K562 (cell line): ENCODE measurements at regions not wholly inside any gene's neighbourhood (a gene's known extent, or its start where the extent isn't known, plus 50 kb on each side); places are given as distances from the start of the nearest gene placed in this dataset.

Experiments used
- ATAC-seq: fragments of 200-7000 bp; cut with Tn5 transposase; 3 replicates; pipeline ENCODE4 v1.9.1; 2020; ENCODE audit warnings: moderate library complexity
- BruUV-seq: library from RNA; stranded (reverse); fragments of 400-500 nt; replicated peaks from 2 replicates; lab custom pipeline; 2021; lab: Mats Ljungman, UMichigan
- CTCF ChIA-PET: fragments of 300-600 bp; formaldehyde crosslinking; extraction: SDS; loops from one replicate; lab custom pipeline; 2021; ENCODE audit warnings: low intra/inter-chr PET ratio; lab: Yijun Ruan, JAX
- POLR2A ChIA-PET: fragments of 300-600, 350-650 bp; sonication (Branson Sonifier 250); formaldehyde crosslinking; extraction: SDS; loops from one replicate; lab custom pipeline; 2021; ENCODE audit warnings: antibody characterized with exemption, inconsistent platforms; lab: Yijun Ruan, JAX
- DNase-seq, 4 experiments: peaks; one replicate each; pipeline versions ENCODE4 v3.0.0 to v3.0.0-alpha.2; 2011 to 2018; ENCODE audit warnings: low spot score in 3 of 4, mixed read lengths in 3 of 4; ENCODE audit errors: extremely low read depth in 1 of 4
- FAIRE-seq: peaks from 2 replicates; lab custom pipeline; 2011; peaks lifted over from hg19 to GRCh38; lab: Jason Lieb, UNC
- H2AFZ ChIP-seq: 2 replicates; pipeline ENCODE4 v1.6.0; 2011; ENCODE audit warnings: low read depth, low read length, control low read depth, inconsistent platforms
- H3K27ac ChIP-seq: fragments of 200-600 bp; 3 replicates; pipeline ENCODE4 v1.8.0; 2011; ENCODE audit warnings: low read depth, mild to moderate bottlenecking, control low read depth, inconsistent platforms, low read length, moderate library complexity, mixed read lengths; ENCODE audit errors: extremely low read depth
- H3K27me3 ChIP-seq, 2 experiments: fragments of 300-600 bp in 1 of 2; 2 replicates in 1 of 2; 3 replicates in 1 of 2; pipeline versions ENCODE4 v1.6.0 to v1.8.0; 2011; ENCODE audit warnings: inconsistent platforms in 2 of 2, low read length in 2 of 2, mild to moderate bottlenecking in 1 of 2, mixed read lengths in 1 of 2, moderate library complexity in 1 of 2; ENCODE audit not compliant: control insufficient read depth in 2 of 2, insufficient read depth in 2 of 2
- H3K36me3 ChIP-seq: fragments of 300-600 bp; 3 replicates; pipeline ENCODE4 v1.8.0; 2011; ENCODE audit warnings: mild to moderate bottlenecking, low read length, inconsistent platforms; ENCODE audit not compliant: control insufficient read depth, insufficient read depth
- H3K4me1 ChIP-seq, 2 experiments: fragments of 200-600 bp in 1 of 2; replicated peaks in 1 of 2; 2 replicates in 1 of 2; 3 replicates in 1 of 2; pipeline versions ENCODE4 v1.5.1 to v1.8.0; 2011; ENCODE audit warnings: inconsistent platforms in 2 of 2, low read length in 2 of 2, mild to moderate bottlenecking in 1 of 2, mixed read lengths in 1 of 2, moderate library complexity in 1 of 2; ENCODE audit not compliant: control insufficient read depth in 2 of 2, insufficient read depth in 2 of 2
- H3K4me2 ChIP-seq: 2 replicates; pipeline ENCODE4 v1.6.1; 2011; ENCODE audit warnings: low read length, control low read depth, inconsistent platforms, mixed read lengths; ENCODE audit not compliant: insufficient read depth
- H3K4me3 ChIP-seq: fragments of 200-600 bp; sonication (generic), shearing (Covaris generic); 2 replicates; pipeline ENCODE4 v1.5.1; 2016; ENCODE audit warnings: control low read depth, inconsistent platforms
- H3K79me2 ChIP-seq: fragments of 200-600 bp; 3 replicates; pipeline ENCODE4 v1.8.0; 2011; ENCODE audit warnings: low read length, inconsistent platforms; ENCODE audit not compliant: control insufficient read depth, insufficient read depth
- H3K9ac ChIP-seq, 2 experiments: 2 replicates each; pipeline versions ENCODE4 v1.6.0 to v1.6.1; 2011; ENCODE audit warnings: low read depth in 2 of 2, low read length in 2 of 2, control low read depth in 1 of 2, inconsistent platforms in 1 of 2, mild to moderate bottlenecking in 1 of 2, mixed read lengths in 1 of 2; ENCODE audit not compliant: insufficient read depth in 1 of 2
- H3K9me1 ChIP-seq: one replicate; pipeline ENCODE4 v1.6.0; 2011; ENCODE audit warnings: inconsistent platforms, mild to moderate bottlenecking, low read length, moderate library complexity; ENCODE audit not compliant: control insufficient read depth, insufficient read depth
- H3K9me3 ChIP-seq: replicated peaks from 2 replicates; pipeline ENCODE4 v1.5.1; 2011; ENCODE audit warnings: low read depth, low read length, inconsistent platforms; ENCODE audit not compliant: control insufficient read depth, insufficient read depth
- H4K20me1 ChIP-seq: replicated peaks from 2 replicates; pipeline ENCODE4 v1.6.1; 2011; ENCODE audit warnings: low read length, inconsistent platforms, mixed read lengths; ENCODE audit not compliant: control insufficient read depth, insufficient read depth
- CBX5 ChIP-seq: IDR thresholded peaks from 2 replicates; pipeline ENCODE4 v1.6.1; 2014; ENCODE audit warnings: low read depth, borderline replicate concordance
- ELF4 ChIP-seq: fragments of 450-650 bp; formaldehyde crosslinking; IDR thresholded peaks from 2 replicates; pipeline ENCODE4 v1.4.0; 2022; ENCODE audit warnings: missing genetic modification characterization
- ESRRA ChIP-seq: fragments of 450-650 bp; IDR thresholded peaks from 2 replicates; pipeline ENCODE4 v1.6.1; 2014; ENCODE audit warnings: low read depth, mild to moderate bottlenecking, moderate library complexity, borderline replicate concordance
- NFE2 ChIP-seq: IDR thresholded peaks from 2 replicates; pipeline ENCODE4 v1.6.1; 2014; ENCODE audit warnings: antibody characterized with exemption, low read depth
- PHB ChIP-seq: fragments of 250-450 bp; sonication (Bioruptor Pico); IDR thresholded peaks from 2 replicates; pipeline ENCODE4 v1.5.0; 2021
- SAFB2 ChIP-seq: fragments of 200-400 bp; formaldehyde crosslinking; IDR thresholded peaks from 2 replicates; pipeline ENCODE4 v1.6.1; 2018; ENCODE audit warnings: borderline replicate concordance, low read length, low read depth, moderate library complexity; ENCODE audit not compliant: severe bottlenecking
- ZNF12 ChIP-seq: sonication (generic); formaldehyde crosslinking; IDR thresholded peaks from 2 replicates; pipeline ENCODE4 v1.4.0; 2020; ENCODE audit warnings: mild to moderate bottlenecking, missing genetic modification reagents
- ZNF551 ChIP-seq: fragments of 250-450 bp; sonication (Bioruptor Pico); IDR thresholded peaks from 2 replicates; pipeline ENCODE4 v1.5.0; 2021; ENCODE audit warnings: mild to moderate bottlenecking, moderate library complexity
- ZNF583 ChIP-seq: fragments of 250-450 bp; sonication (Bioruptor Pico); IDR thresholded peaks from 2 replicates; pipeline ENCODE4 v1.4.0; 2020
- ZNF79 ChIP-seq: fragments of 250-450 bp; sonication (Bioruptor Pico); IDR thresholded peaks from 2 replicates; pipeline ENCODE4 v1.4.0; 2020; ENCODE audit warnings: low read depth, mild to moderate bottlenecking, moderate library complexity
- WGBS: fragments of 100-300 bp; shearing (Covaris generic); methylation state at CpG from one replicate; pipeline ENCODE4 v1.1.6; 2016; ENCODE audit warnings: low coverage, mixed read lengths; ENCODE audit not compliant: insufficient coverage; ENCODE audit errors: missing lambda C conversion rate; 5-methylcytosine and 5-hydroxymethylcytosine counted together
- in situ Hi-C: fragments of 300-500 bp; cut with MboI; formaldehyde crosslinking; loops from 4 replicates; pipeline ENCODE4 v1.15.0; 2018; ENCODE audit warnings: inconsistent platforms, mixed read lengths
- intact Hi-C: fragments of 100-400 bp; cut with micrococcal nuclease; formaldehyde crosslinking; loops from 2 replicates; pipeline ENCODE4 v1.14.2; 2022
- TF ChIP-seq, protein P1 (sequence below): fragments of 450-650 bp; IDR thresholded peaks from 2 replicates; pipeline ENCODE4 v1.6.1; 2016; ENCODE audit warnings: low read depth, mild to moderate bottlenecking, moderate library complexity

DNA sequence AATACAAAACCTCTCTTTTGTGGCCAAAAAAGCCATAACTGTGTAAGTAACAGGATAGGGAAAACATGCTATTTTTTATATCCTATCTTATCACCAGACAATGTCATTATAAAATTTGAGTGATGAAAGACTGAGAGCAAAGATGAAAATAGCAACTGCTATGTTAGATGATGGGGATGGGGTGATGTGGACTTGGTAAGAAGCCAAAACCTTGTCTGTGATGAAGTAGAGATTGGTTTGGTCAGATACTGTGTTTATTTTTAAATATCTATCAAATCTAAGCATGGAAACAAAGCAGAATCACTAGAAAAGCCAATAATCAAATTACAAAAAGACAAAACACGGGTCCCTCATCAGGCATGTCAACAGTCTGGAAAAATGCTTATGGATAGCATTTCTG lies 631.1 kb upstream of the NR5A2 start:
- Histone ChIP-seq H3K4me1 (no peaks in the 10 kb centered on the region), H2AFZ (no peak overlapping the region), H3K9me1 (no peaks in the 10 kb centered on the region), H3K4me2 (no peak overlapping the region), H3K27me3 (no peaks in the 10 kb centered on the region), H3K9me3 (no peaks in the 10 kb centered on the region; the same call in none of the 2 replicates), H3K4me3 (no peak overlapping the region), H3K9ac (no peak overlapping the region), H3K36me3 (no peaks in the 10 kb centered on the region), H4K20me1 (no peaks in the 10 kb centered on the region), H3K27ac (no peak overlapping the region), H3K79me2 (no peaks in the 10 kb centered on the region)
- in situ Hi-C loops: no loop called here
- intact Hi-C loops: no loop called here
- no TSS peak for BruUV-seq
- no peak for FAIRE-seq
- ChIA-PET CTCF (no interaction called here), POLR2A (no interaction called here)
- 0% methylated on average over 1 of the region's 1 CpG for WGBS
- ATAC-seq: no peak
- no peak for DNase-seq
- no peak for TF ChIP-seq SAFB2
- TF ChIP-seq PHB (CRISPR knock-in tag): no peak
- TF ChIP-seq ZNF79 (CRISPR knock-in tag): no peak

DNA sequence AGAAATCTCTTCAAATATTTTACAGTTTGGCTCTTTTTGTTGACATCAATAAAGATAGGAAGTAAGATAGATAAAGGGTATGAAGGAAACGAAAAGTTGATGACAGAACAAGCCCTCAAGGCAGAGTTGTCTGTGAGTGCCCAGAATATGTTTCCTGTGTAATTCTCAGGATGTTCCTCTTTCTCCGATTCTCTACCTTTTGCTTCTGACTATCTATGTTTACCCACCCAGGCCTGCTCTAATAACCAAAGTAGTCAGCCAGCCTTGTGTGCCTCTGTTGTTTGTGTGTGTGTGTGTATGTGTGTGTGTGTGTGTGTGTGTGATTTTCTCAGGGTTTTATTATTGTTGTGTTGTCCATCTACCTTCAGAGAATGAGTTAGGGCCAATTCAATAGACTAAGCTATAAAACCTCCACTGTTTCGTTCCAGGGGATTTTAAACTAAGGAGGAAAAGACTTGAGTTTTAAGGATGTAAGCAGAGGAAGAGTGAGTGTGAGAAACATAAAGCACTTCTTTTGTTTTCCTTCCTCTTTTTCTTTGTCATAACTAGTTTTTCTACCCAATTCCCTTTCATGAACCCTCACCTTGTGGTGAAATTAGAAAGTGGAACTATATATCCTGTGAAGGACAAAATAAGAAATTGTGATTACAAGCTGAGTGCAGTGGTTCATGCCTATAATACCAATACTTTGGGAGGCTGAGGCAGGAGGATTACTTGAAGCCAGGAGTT lies 627.4 kb upstream of the NR5A2 start:
- no peak overlapping the region for H3K4me3 ChIP-seq
- no peaks in the 10 kb centered on the region for H3K36me3 ChIP-seq
- no TSS peak for BruUV-seq
- no peak overlapping the region for H3K4me2 ChIP-seq
- no peaks in the 10 kb centered on the region for H3K4me1 ChIP-seq
- ATAC-seq: no peak
- CTCF ChIA-PET: no interaction called here
- no peak overlapping the region for H2AFZ ChIP-seq
- no peak for TF ChIP-seq NFE2
- no peak for TF ChIP-seq ZNF583
- TF ChIP-seq, protein P1, sequence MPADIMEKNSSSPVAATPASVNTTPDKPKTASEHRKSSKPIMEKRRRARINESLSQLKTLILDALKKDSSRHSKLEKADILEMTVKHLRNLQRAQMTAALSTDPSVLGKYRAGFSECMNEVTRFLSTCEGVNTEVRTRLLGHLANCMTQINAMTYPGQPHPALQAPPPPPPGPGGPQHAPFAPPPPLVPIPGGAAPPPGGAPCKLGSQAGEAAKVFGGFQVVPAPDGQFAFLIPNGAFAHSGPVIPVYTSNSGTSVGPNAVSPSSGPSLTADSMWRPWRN: no peak
- TF ChIP-seq ELF4: no peak
- no peak for TF ChIP-seq ZNF12 (CRISPR knock-in tag)
- TF ChIP-seq CBX5: no peak
- no peak for TF ChIP-seq ZNF551 (CRISPR knock-in tag)
- TF ChIP-seq ESRRA: no peak
- TF ChIP-seq, all 486 proteins: peak for 0
- in situ Hi-C loops (no loop called here), intact Hi-C loops (no loop called here)
- DNase-seq: no peak
- WGBS: 0% methylated on average over 3 of the region's 3 CpGs
- no peak for FAIRE-seq
- Histone ChIP-seq H3K9me1 (no peaks in the 10 kb centered on the region), H3K79me2 (no peaks in the 10 kb centered on the region), H4K20me1 (no peaks in the 10 kb centered on the region), H3K9ac (no peak overlapping the region), H3K27me3 (no peaks in the 10 kb centered on the region), H3K27ac (no peak overlapping the region), H3K9me3 (no peaks in the 10 kb centered on the region; the same call in 1 of the 2 replicates)
- POLR2A ChIA-PET: no interaction called here
